Muscle layer of colon (tissue), 2 donors: ENCODE measurements at regions not wholly inside any gene's neighbourhood (a gene's known extent, or its start where the extent isn't known, plus 50 kb on each side); places are given as distances from the start of the nearest gene placed in this dataset.

Experiments used
- H3K27ac ChIP-seq: one replicate; pipeline ENCODE4 v1.7.0; 2013; ENCODE audit warnings: low read depth, mild to moderate bottlenecking, low read length, moderate library complexity
- H3K27me3 ChIP-seq, 2 donors: one replicate each; pipeline ENCODE4 v1.7.0; 2013; ENCODE audit warnings: low read length in 2 of 2, mild to moderate bottlenecking in 2 of 2; ENCODE audit not compliant: insufficient read depth in 2 of 2, control insufficient read depth in 1 of 2
- H3K36me3 ChIP-seq: one replicate; pipeline ENCODE4 v1.7.0; 2013; ENCODE audit warnings: mild to moderate bottlenecking, low read length; ENCODE audit not compliant: insufficient read depth
- H3K4me1 ChIP-seq: one replicate; pipeline ENCODE4 v1.7.0; 2013; ENCODE audit warnings: mild to moderate bottlenecking, low read length; ENCODE audit not compliant: insufficient read depth
- H3K4me3 ChIP-seq, 2 donors: one replicate each; pipeline ENCODE4 v1.7.0; 2013; ENCODE audit warnings: low read length in 2 of 2, low read depth in 1 of 2, mild to moderate bottlenecking in 1 of 2, moderate library complexity in 1 of 2
- H3K9ac ChIP-seq: one replicate; pipeline ENCODE4 v1.7.0; 2013; ENCODE audit warnings: low read length
- H3K9me3 ChIP-seq: one replicate; pipeline ENCODE4 v1.7.0; 2013; ENCODE audit warnings: mild to moderate bottlenecking, low read length
- donor health status: abdominal sarcoma.
- donor health status: Adenocarcinoma of cecum.

GRCh38 chr1:69167876-69168275 is 399.8 kb upstream of the LRRC7 start:
- Histone ChIP-seq H3K4me3 (no peak overlapping the region), H3K27me3 (no peaks in the 10 kb centered on the region), H3K27ac (no peak overlapping the region), H3K9ac (no peak overlapping the region), H3K36me3 (no peaks in the 10 kb centered on the region), H3K9me3 (no peaks in the 10 kb centered on the region), H3K4me1 (no peaks in the 10 kb centered on the region)

DNA sequence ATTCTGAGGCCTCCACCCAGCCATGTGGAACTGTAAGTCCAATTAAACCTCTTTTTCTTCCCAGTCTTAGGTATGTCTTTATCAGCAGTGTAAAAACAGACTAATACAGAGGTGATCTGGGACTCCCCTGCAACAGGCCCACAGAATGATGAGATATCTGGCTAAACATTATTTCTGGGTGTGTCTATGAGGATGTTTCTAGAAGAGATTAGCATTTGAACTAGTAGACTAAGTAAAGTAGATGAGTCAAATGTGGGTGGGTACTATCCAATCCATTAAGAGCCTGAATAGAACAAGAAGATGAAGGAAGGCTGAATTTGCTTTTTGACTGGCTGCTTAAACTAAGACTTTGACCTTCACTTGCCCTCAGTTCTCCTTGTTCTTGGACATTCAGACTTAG is 396.5 kb upstream of the LRRC7 start:
- no peaks in the 10 kb centered on the region for H3K4me1 ChIP-seq

GRCh38 chr1:69172003-69173000 is 395.4 kb upstream of the LRRC7 start:
- Histone ChIP-seq H3K4me1 (no peaks in the 10 kb centered on the region), H3K4me3 (no peak overlapping the region), H3K9me3 (no peaks in the 10 kb centered on the region), H3K9ac (no peak overlapping the region), H3K27me3 (no peaks in the 10 kb centered on the region), H3K27ac (no peak overlapping the region), H3K36me3 (no peaks in the 10 kb centered on the region)

More for the DNA sequence above, 396.5 kb upstream of the LRRC7 start:
- Histone ChIP-seq H3K9me3 (no peaks in the 10 kb centered on the region), H3K27me3 (no peaks in the 10 kb centered on the region), H3K4me3 (no peak overlapping the region), H3K27ac (no peak overlapping the region), H3K9ac (no peak overlapping the region), H3K36me3 (no peaks in the 10 kb centered on the region)

- no peak overlapping the region for H3K27ac ChIP-seq
- H3K9me3 ChIP-seq = no peaks in the 10 kb centered on the region
- no peaks in the 10 kb centered on the region for H3K27me3 ChIP-seq
- H3K36me3 ChIP-seq = no peaks in the 10 kb centered on the region
- H3K4me1 ChIP-seq = no peaks in the 10 kb centered on the region
- no peak overlapping the region for H3K4me3 ChIP-seq
- no peak overlapping the region for H3K9ac ChIP-seq
These were observed 392.7 kb upstream of the LRRC7 start for GRCh38 chr1:69175053-69175452.

GRCh38 chr1:69180358-69180757 is 387.4 kb upstream of the LRRC7 start:
- Histone ChIP-seq H3K27ac (no peak overlapping the region), H3K4me1 (no peaks in the 10 kb centered on the region), H3K9ac (no peak overlapping the region), H3K36me3 (no peaks in the 10 kb centered on the region), H3K9me3 (no peaks in the 10 kb centered on the region), H3K27me3 (no peaks in the 10 kb centered on the region), H3K4me3 (no peak overlapping the region)

DNA sequence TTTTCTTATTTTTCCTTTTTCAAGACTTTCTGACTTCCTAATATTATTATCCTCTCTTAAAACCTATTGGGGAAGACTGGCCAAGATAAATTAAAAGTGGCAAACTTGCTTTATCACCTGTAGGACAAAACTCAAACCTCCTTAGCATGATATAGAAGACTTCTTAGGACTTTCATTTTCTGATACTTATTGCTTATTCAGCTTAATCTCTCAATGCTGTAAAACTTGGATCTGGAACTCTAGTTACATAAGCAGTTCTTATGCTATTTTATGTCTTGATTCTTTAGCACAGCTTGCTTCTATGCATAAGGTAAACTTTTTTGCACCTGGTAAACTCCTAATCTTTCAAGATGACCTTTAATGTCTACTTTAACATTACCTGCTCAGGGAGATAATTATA is 382.3 kb upstream of the LRRC7 start:
- H3K4me1 ChIP-seq = no peaks in the 10 kb centered on the region
- no peak overlapping the region for H3K4me3 ChIP-seq
- H3K9ac ChIP-seq = no peak overlapping the region
- H3K27me3 ChIP-seq = no peaks in the 10 kb centered on the region
- H3K9me3 ChIP-seq = no peaks in the 10 kb centered on the region
- no peaks in the 10 kb centered on the region for H3K36me3 ChIP-seq
- H3K27ac ChIP-seq = no peak overlapping the region

GRCh38 chr1:69191335-69191734 is 376.4 kb upstream of the LRRC7 start:
- Histone ChIP-seq H3K9ac (no peak overlapping the region), H3K4me1 (no peaks in the 10 kb centered on the region), H3K9me3 (no peaks in the 10 kb centered on the region), H3K27ac (no peak overlapping the region), H3K36me3 (no peaks in the 10 kb centered on the region), H3K4me3 (no peak overlapping the region), H3K27me3 (no peaks in the 10 kb centered on the region)

DNA sequence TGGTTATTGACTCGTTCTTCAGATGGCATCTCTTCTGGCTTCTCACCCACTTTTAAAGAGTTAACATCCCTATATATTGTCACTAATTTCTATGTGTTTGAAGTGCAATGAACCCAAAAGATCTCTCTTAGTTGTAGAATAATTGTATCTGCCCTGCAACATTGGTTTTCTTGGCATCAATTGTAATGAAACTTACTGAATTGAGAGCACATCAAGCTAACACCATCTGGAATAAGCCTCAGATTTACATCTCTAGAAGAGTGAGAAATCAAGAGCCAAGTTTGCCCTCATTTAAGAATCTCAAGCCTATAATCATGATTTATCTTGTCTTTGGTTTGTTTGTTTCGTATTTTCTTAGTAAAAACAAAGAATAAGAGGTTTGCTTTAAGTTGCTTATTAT is 372.6 kb upstream of the LRRC7 start:
- Histone ChIP-seq H3K27me3 (no peaks in the 10 kb centered on the region), H3K9ac (no peak overlapping the region), H3K4me3 (no peak overlapping the region), H3K9me3 (no peaks in the 10 kb centered on the region), H3K36me3 (no peaks in the 10 kb centered on the region), H3K4me1 (peaks cover 13% of the 10 kb centered on the region), H3K27ac (no peak overlapping the region)

DNA sequence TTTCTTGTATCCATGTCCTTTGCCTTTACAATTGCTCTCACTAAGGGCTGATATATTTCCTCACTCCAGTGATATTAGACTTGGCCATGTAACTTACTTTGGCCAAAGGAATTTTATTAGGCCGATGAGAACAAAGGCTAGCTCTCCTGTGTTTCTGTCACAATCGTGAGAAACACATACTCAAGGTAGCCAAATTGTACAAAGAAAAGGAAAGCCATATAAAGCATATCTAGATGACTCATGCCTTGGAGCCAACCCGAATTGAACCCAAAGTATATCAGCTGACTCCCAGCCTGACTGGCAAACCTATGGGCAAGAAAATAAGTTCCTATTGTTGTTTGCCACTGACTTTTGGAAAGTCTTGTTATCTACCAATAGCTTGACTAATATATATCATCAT is 371.7 kb upstream of the LRRC7 start:
- H3K4me1 ChIP-seq = peaks cover 13% of the 10 kb centered on the region

DNA sequence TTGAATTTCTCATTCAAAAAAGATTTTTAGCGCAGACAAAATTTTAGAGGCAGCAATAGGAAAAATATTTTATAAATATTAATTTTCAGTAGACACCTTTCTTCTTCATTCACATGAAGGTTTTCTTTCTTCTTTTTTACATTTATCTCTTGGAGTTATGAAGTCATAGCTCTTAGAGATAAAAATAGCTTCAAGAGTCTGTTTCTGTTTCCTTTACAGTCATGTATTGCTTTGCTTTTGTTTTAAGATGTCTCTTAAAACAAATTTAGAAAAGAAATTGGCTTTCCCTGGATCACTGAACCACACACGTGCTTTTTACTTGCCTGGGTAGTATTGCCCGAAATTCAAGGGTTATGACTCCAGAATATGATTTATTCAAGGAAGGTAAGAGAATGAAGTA is 369.9 kb upstream of the LRRC7 start:
- H3K9me3 ChIP-seq = no peaks in the 10 kb centered on the region
- peaks cover 13% of the 10 kb centered on the region for H3K4me1 ChIP-seq
- H3K27ac ChIP-seq = no peak overlapping the region
- no peaks in the 10 kb centered on the region for H3K27me3 ChIP-seq
- no peak overlapping the region for H3K4me3 ChIP-seq
- H3K9ac ChIP-seq = no peak overlapping the region
- no peaks in the 10 kb centered on the region for H3K36me3 ChIP-seq

More for the DNA sequence above, 371.7 kb upstream of the LRRC7 start:
- no peaks in the 10 kb centered on the region for H3K9me3 ChIP-seq
- no peaks in the 10 kb centered on the region for H3K27me3 ChIP-seq
- H3K4me3 ChIP-seq = no peak overlapping the region
- H3K27ac ChIP-seq = no peak overlapping the region
- no peak overlapping the region for H3K9ac ChIP-seq
- H3K36me3 ChIP-seq = no peaks in the 10 kb centered on the region

DNA sequence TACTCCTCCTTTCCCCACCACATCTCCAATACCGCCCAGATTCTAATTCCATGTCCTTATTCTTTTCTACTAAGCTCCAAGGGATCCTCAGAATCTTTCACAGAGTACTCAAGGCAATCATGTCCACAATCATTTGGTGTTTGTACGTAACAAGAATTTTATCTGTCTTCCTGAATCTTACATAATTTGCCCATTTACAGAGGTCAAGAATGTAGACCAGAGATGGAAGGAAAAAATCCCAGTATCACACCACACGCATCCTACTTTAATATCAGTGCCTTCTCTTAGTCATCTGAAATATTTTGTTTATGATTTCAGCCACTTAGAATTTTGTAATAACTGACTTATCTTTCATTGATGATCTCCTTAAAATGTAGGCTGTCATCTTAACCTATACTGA is 366.0 kb upstream of the LRRC7 start:
- H3K27ac ChIP-seq = no peak overlapping the region
- no peaks in the 10 kb centered on the region for H3K9me3 ChIP-seq
- H3K4me1 ChIP-seq = peaks cover 13% of the 10 kb centered on the region
- H3K36me3 ChIP-seq = no peaks in the 10 kb centered on the region
- H3K4me3 ChIP-seq = no peak overlapping the region
- no peak overlapping the region for H3K9ac ChIP-seq
- H3K27me3 ChIP-seq = no peaks in the 10 kb centered on the region

DNA sequence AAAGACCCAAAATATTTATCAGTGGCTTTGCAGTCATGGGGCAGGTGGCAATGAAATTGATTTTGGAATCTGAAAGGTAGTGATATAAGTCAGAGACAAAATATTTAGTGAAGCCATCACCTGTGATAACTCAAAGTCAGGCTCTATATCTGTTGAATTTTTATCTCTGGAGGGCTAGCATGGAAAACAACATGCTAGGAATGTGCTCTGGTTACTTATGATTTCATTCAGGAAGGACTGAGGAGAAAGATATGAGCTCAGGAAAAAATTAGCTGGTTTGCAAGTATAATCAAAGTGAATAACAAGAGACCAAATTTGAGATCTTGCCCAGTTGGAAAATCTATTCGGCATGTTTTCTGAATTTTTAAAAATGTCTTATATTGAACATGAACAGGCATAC is 364.6 kb upstream of the LRRC7 start:
- H3K27ac ChIP-seq = no peak overlapping the region
- H3K4me1 ChIP-seq = peaks cover 10% of the 10 kb centered on the region
- no peaks in the 10 kb centered on the region for H3K9me3 ChIP-seq
- no peak overlapping the region for H3K9ac ChIP-seq
- no peak overlapping the region for H3K4me3 ChIP-seq
- H3K27me3 ChIP-seq = no peaks in the 10 kb centered on the region
- no peaks in the 10 kb centered on the region for H3K36me3 ChIP-seq
